H1 (cell line): ENCODE measurements at regions not wholly inside any gene's neighbourhood (a gene's known extent, or its start where the extent isn't known, plus 50 kb on each side); places are given as distances from the start of the nearest gene placed in this dataset.

ENCODE experiments used
- CTCF ChIA-PET: fragments of 300-600 bp; sonication (Branson Sonifier 250); formaldehyde crosslinking; loops from one replicate; lab custom pipeline; 2021; ENCODE audit not compliant: partially characterized antibody; lab: Charles Lee
- POLR2A ChIA-PET: fragments of 300-600 bp; sonication (Branson Sonifier 250); formaldehyde crosslinking; loops from one replicate; lab custom pipeline; 2021; ENCODE audit warnings: inconsistent platforms; ENCODE audit not compliant: partially characterized antibody; lab: Charles Lee
- DNase-seq, 2 experiments: peaks; one replicate each; pipeline versions ENCODE4 v3.0.0 to v3.0.0-alpha.2; 2010 to 2022; ENCODE audit warnings: low spot score in 2 of 2, low read depth in 1 of 2, mixed read lengths in 1 of 2
- FAIRE-seq: peaks from 2 replicates; lab custom pipeline; 2011; peaks lifted over from hg19 to GRCh38; lab: Jason Lieb, UNC
- H2AFZ ChIP-seq: 2 replicates; pipeline ENCODE4 v1.8.1; 2012; ENCODE audit warnings: low read length, inconsistent platforms
- H2AK5ac ChIP-seq: 2 replicates; pipeline ENCODE4 v1.6.1; 2013; ENCODE audit warnings: low read depth, low read length
- H2BK120ac ChIP-seq: replicated peaks from 2 replicates; pipeline ENCODE3; 2013; ENCODE audit warnings: low read depth, low read length, inconsistent platforms
- H2BK12ac ChIP-seq: 2 replicates; pipeline ENCODE4 v1.6.1; 2013; ENCODE audit warnings: low read depth, low read length
- H2BK15ac ChIP-seq: 2 replicates; pipeline ENCODE4 v1.6.1; 2013; ENCODE audit warnings: low read length
- H2BK20ac ChIP-seq: 2 replicates; pipeline ENCODE4 v1.6.1; 2013; ENCODE audit warnings: low read length
- H2BK5ac ChIP-seq: 2 replicates; pipeline ENCODE4 v1.6.1; 2013; ENCODE audit warnings: low read depth, low read length
- H3K14ac ChIP-seq: 2 replicates; pipeline ENCODE4 v1.6.1; 2013; ENCODE audit warnings: inconsistent platforms; ENCODE audit not compliant: insufficient read length
- H3K18ac ChIP-seq: 2 replicates; pipeline ENCODE4 v1.6.1; 2013; ENCODE audit warnings: low read length; ENCODE audit errors: extremely low read depth
- H3K23ac ChIP-seq: 2 replicates; pipeline ENCODE4 v1.6.1; 2013; ENCODE audit warnings: inconsistent platforms; ENCODE audit not compliant: insufficient read length
- H3K23me2 ChIP-seq: 2 replicates; pipeline ENCODE4 v1.6.1; 2013; ENCODE audit warnings: low read depth, low read length
- H3K27ac ChIP-seq: 2 replicates; pipeline ENCODE4 v1.6.1; 2011; ENCODE audit warnings: low read depth, low read length, inconsistent platforms
- H3K27me3 ChIP-seq, 4 experiments: replicated peaks in 1 of 4; 1 replicate in 1 of 4; 2 replicates in 3 of 4; pipeline versions ENCODE4 v1.6.1 to v1.8.1; 2011 to 2013; ENCODE audit warnings: low read length in 3 of 4, mild to moderate bottlenecking in 3 of 4, inconsistent platforms in 2 of 4, mixed read lengths in 2 of 4, moderate library complexity in 1 of 4; ENCODE audit not compliant: control insufficient read depth in 3 of 4, insufficient read depth in 3 of 4; ENCODE audit errors: extremely low read depth in 1 of 4
- H3K36me3 ChIP-seq, 4 experiments: 2 replicates each; pipeline versions ENCODE4 v1.6.1 to v1.8.1; 2011 to 2013; ENCODE audit warnings: mild to moderate bottlenecking in 4 of 4, low read length in 3 of 4, moderate library complexity in 2 of 4, control low read depth in 1 of 4, inconsistent platforms in 1 of 4; ENCODE audit not compliant: insufficient read depth in 4 of 4, control insufficient read depth in 2 of 4
- H3K4ac ChIP-seq: replicated peaks from 2 replicates; pipeline ENCODE3; 2013; ENCODE audit warnings: low read length, low read depth, mixed read lengths, inconsistent platforms; ENCODE audit not compliant: insufficient read length
- H3K4me1 ChIP-seq, 4 experiments: replicated peaks in 1 of 4; 1 replicate in 1 of 4; 2 replicates in 3 of 4; pipeline versions ENCODE4 v1.6.1 to v1.8.1; 2011 to 2013; ENCODE audit warnings: low read length in 3 of 4, inconsistent platforms in 2 of 4, mixed read lengths in 1 of 4; ENCODE audit not compliant: insufficient read depth in 4 of 4, control insufficient read depth in 3 of 4
- H3K4me2 ChIP-seq, 2 experiments: 2 replicates each; pipeline versions ENCODE4 v1.6.1 to v1.8.1; 2011 to 2013; ENCODE audit warnings: low read depth in 2 of 2, low read length in 2 of 2, control low read depth in 1 of 2, inconsistent platforms in 1 of 2, mild to moderate bottlenecking in 1 of 2; ENCODE audit not compliant: insufficient read depth in 1 of 2
- H3K4me3 ChIP-seq, 4 experiments: fragments of 200-600, 300-600 bp in 1 of 4; sonication (generic), shearing (Covaris generic), sonication (Bioruptor Twin) in 1 of 4; 2 replicates each; pipeline versions ENCODE4 v1.5.1 to v1.8.1; 2011 to 2016; ENCODE audit warnings: low read length in 4 of 4, low read depth in 3 of 4, control low read depth in 2 of 4, inconsistent platforms in 2 of 4, mild to moderate bottlenecking in 2 of 4, mixed read lengths in 1 of 4, moderate library complexity in 1 of 4; ENCODE audit not compliant: insufficient read depth in 2 of 4; ENCODE audit errors: extremely low read depth in 1 of 4
- H3K56ac ChIP-seq: replicated peaks from 2 replicates; pipeline ENCODE3; 2013; ENCODE audit warnings: low read depth, mild to moderate bottlenecking, mixed read lengths, low read length, inconsistent platforms; ENCODE audit not compliant: insufficient read length
- H3K79me1 ChIP-seq: 2 replicates; pipeline ENCODE4 v1.6.1; 2013; ENCODE audit warnings: low read depth, low read length, control low read depth
- H3K79me2 ChIP-seq, 2 experiments: 2 replicates each; pipeline versions ENCODE4 v1.6.1 to v1.8.1; 2012 to 2013; ENCODE audit warnings: low read length in 2 of 2, mild to moderate bottlenecking in 2 of 2, inconsistent platforms in 1 of 2; ENCODE audit not compliant: insufficient read depth in 2 of 2, control insufficient read depth in 1 of 2
- H3K9ac ChIP-seq, 4 experiments: replicated peaks in 1 of 4; 1 replicate in 1 of 4; 2 replicates in 3 of 4; pipeline versions ENCODE4 v1.6.1 to v1.8.1; 2011 to 2013; ENCODE audit warnings: low read depth in 3 of 4, low read length in 3 of 4, control low read depth in 2 of 4, mild to moderate bottlenecking in 2 of 4, moderate library complexity in 2 of 4, inconsistent platforms in 1 of 4; ENCODE audit errors: extremely low read depth in 1 of 4
- H3K9me3 ChIP-seq, 2 experiments: 2 replicates each; pipeline versions ENCODE4 v1.6.1 to v1.8.1; 2012 to 2013; ENCODE audit warnings: mild to moderate bottlenecking in 2 of 2, moderate library complexity in 2 of 2, control low read depth in 1 of 2, inconsistent platforms in 1 of 2, low read depth in 1 of 2, low read length in 1 of 2, mixed read lengths in 1 of 2; ENCODE audit not compliant: insufficient read depth in 2 of 2
- H4K20me1 ChIP-seq, 2 experiments: replicated peaks in 1 of 2; 2 replicates each; pipeline versions ENCODE3 to v1.8.1; 2011 to 2013; ENCODE audit warnings: inconsistent platforms in 2 of 2, low read length in 2 of 2, mild to moderate bottlenecking in 1 of 2; ENCODE audit not compliant: insufficient read depth in 2 of 2, control insufficient read depth in 1 of 2
- H4K5ac ChIP-seq: 2 replicates; pipeline ENCODE4 v1.6.1; 2013; ENCODE audit warnings: low read length, low read depth, mixed read lengths, inconsistent platforms; ENCODE audit not compliant: insufficient read length
- H4K8ac ChIP-seq: 2 replicates; pipeline ENCODE4 v1.8.0; 2013; ENCODE audit warnings: mild to moderate bottlenecking, moderate library complexity, low read length, inconsistent platforms; ENCODE audit not compliant: insufficient read depth; ENCODE audit errors: extremely low read depth
- H4K91ac ChIP-seq: replicated peaks from 2 replicates; pipeline ENCODE3; 2013; ENCODE audit warnings: low read length, mixed read lengths, inconsistent platforms; ENCODE audit not compliant: insufficient read length
- BRCA1 ChIP-seq: IDR thresholded peaks from 2 replicates; pipeline ENCODE4 v1.6.1; 2012; ENCODE audit warnings: low read depth, low read length, improper control_type of control experiment
- CBX5 ChIP-seq: fragments of 300-800, 300-1000 bp; sonication (generic); IDR thresholded peaks from 2 replicates; pipeline ENCODE4 v1.7.1; 2016; ENCODE audit warnings: antibody characterized with exemption, low read length, low read depth
- CBX8 ChIP-seq: fragments of 300-800, 300-1000 bp; sonication (generic); IDR thresholded peaks from 2 replicates; pipeline ENCODE4 v1.7.1; 2016; ENCODE audit warnings: low read depth, low read length, borderline replicate concordance
- CHD1 ChIP-seq: IDR thresholded peaks from 2 replicates; pipeline ENCODE4 v1.6.1; 2012; ENCODE audit warnings: low read depth, low read length, improper control_type of control experiment
- GTF2F1 ChIP-seq: IDR thresholded peaks from 2 replicates; pipeline ENCODE4 v1.6.1; 2012; ENCODE audit warnings: low read depth, low read length, improper control_type of control experiment, borderline replicate concordance
- JUN ChIP-seq: IDR thresholded peaks from 2 replicates; pipeline ENCODE4 v1.6.1; 2011; ENCODE audit warnings: low read depth, mild to moderate bottlenecking, improper control_type of control experiment, low read length
- KDM4A ChIP-seq: IDR thresholded peaks from one replicate; pipeline ENCODE4 v1.7.1; 2012; ENCODE audit warnings: low read depth, mild to moderate bottlenecking, moderate library complexity, low read length, inconsistent platforms; ENCODE audit not compliant: severe bottlenecking
- PHF8 ChIP-seq: fragments of 200-600 bp; sonication (generic); conservative IDR thresholded peaks from 2 replicates; pipeline ENCODE4 v1.7.1; 2012; ENCODE audit warnings: low read depth, mild to moderate bottlenecking, inconsistent platforms, low read length, moderate library complexity
- POLR2AphosphoS5 ChIP-seq: IDR thresholded peaks from 2 replicates; pipeline ENCODE4 v1.6.1; 2011; ENCODE audit warnings: low read depth, low read length
- WGBS, 2 experiments: shearing (Covaris generic) in 1 of 2; methylation state at CpG; one replicate each; pipeline versions ENCODE4 v1.1.6 to v1.1.7; 2013 to 2015; ENCODE audit warnings: low lambda C conversion rate in 2 of 2, mixed read lengths in 2 of 2, inconsistent platforms in 1 of 2, low coverage in 1 of 2, missing lambda C conversion rate in 1 of 2; ENCODE audit not compliant: insufficient replicate concordance in 2 of 2, insufficient coverage in 1 of 2, insufficient read length in 1 of 2; ENCODE audit errors: extremely low coverage in 1 of 2, missing lambda C conversion rate in 1 of 2; 5-methylcytosine and 5-hydroxymethylcytosine counted together
- TF ChIP-seq, protein P1 (sequence below): IDR thresholded peaks from 2 replicates; pipeline ENCODE4 v1.6.1; 2011; ENCODE audit warnings: low read length, improper control_type of control experiment
- TF ChIP-seq, protein P2 (sequence below): IDR thresholded peaks from 2 replicates; pipeline ENCODE4 v1.6.1; 2012; ENCODE audit warnings: low read length, inconsistent platforms
- TF ChIP-seq, protein P3 (sequence below): IDR thresholded peaks from 2 replicates; pipeline ENCODE4 v1.6.1; 2012; ENCODE audit warnings: inconsistent platforms

GRCh38 chr13:63011996-63012395 is 1596.3 kb upstream of the PCDH20 start:
- H3K14ac ChIP-seq, result no peak overlapping the region
- no peak overlapping the region for H3K4ac ChIP-seq
- no peak overlapping the region for H2AK5ac ChIP-seq
- H3K9ac ChIP-seq, result no peak overlapping the region
- no peaks in the 10 kb centered on the region for H3K27me3 ChIP-seq
- no peaks in the 10 kb centered on the region for H3K79me1 ChIP-seq
- H3K18ac ChIP-seq, result no peak overlapping the region
- H2BK20ac ChIP-seq, result no peak overlapping the region
- no peak overlapping the region for H2BK12ac ChIP-seq
- H3K36me3 ChIP-seq, result peaks cover 0 to 3% (median 0%) of the 10 kb centered on the region in 4 experiments; a peak in 3 of 8 replicates
- no peak overlapping the region for H3K56ac ChIP-seq
- H3K23ac ChIP-seq, result no peak overlapping the region
- no peak overlapping the region for H4K8ac ChIP-seq
- no peak overlapping the region for H3K27ac ChIP-seq
- H2BK5ac ChIP-seq, result no peak overlapping the region
- H2BK120ac ChIP-seq, result no peak overlapping the region
- H4K5ac ChIP-seq, result no peak overlapping the region
- CTCF ChIA-PET, result no interaction called here
- WGBS, 2 experiments, result 100% methylated on average over 2 of the region's 2 CpGs; no CpG with 5 or more reads in 1 of the 2 experiments
- no peak overlapping the region for H2AFZ ChIP-seq
- H3K4me3 ChIP-seq, result no peak overlapping the region
- H3K79me2 ChIP-seq, result no peaks in the 10 kb centered on the region
- H2BK15ac ChIP-seq, result no peak overlapping the region
- POLR2A ChIA-PET, result no interaction called here
- FAIRE-seq, result no peak
- H3K4me1 ChIP-seq, result no peaks in the 10 kb centered on the region
- no peak overlapping the region for H3K4me2 ChIP-seq
- no peaks in the 10 kb centered on the region for H4K20me1 ChIP-seq
- no peak overlapping the region for H4K91ac ChIP-seq
- H3K9me3 ChIP-seq, result peaks cover 20 to 31% of the 10 kb centered on the region in 2 experiments
- no peaks in the 10 kb centered on the region for H3K23me2 ChIP-seq
- DNase-seq, result no peak
- TF ChIP-seq JUN (no peak), CBX8 (no peak), CHD1 (no peak), POLR2AphosphoS5 (no peak), GTF2F1 (no peak), KDM4A (no peak), CBX5 (no peak), BRCA1 (no peak), PHF8 (no peak)
- TF ChIP-seq, protein P1, sequence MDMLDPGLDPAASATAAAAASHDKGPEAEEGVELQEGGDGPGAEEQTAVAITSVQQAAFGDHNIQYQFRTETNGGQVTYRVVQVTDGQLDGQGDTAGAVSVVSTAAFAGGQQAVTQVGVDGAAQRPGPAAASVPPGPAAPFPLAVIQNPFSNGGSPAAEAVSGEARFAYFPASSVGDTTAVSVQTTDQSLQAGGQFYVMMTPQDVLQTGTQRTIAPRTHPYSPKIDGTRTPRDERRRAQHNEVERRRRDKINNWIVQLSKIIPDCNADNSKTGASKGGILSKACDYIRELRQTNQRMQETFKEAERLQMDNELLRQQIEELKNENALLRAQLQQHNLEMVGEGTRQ, result no peak
- TF ChIP-seq, protein P2, sequence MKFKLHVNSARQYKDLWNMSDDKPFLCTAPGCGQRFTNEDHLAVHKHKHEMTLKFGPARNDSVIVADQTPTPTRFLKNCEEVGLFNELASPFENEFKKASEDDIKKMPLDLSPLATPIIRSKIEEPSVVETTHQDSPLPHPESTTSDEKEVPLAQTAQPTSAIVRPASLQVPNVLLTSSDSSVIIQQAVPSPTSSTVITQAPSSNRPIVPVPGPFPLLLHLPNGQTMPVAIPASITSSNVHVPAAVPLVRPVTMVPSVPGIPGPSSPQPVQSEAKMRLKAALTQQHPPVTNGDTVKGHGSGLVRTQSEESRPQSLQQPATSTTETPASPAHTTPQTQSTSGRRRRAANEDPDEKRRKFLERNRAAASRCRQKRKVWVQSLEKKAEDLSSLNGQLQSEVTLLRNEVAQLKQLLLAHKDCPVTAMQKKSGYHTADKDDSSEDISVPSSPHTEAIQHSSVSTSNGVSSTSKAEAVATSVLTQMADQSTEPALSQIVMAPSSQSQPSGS, result no peak
- TF ChIP-seq, protein P3, sequence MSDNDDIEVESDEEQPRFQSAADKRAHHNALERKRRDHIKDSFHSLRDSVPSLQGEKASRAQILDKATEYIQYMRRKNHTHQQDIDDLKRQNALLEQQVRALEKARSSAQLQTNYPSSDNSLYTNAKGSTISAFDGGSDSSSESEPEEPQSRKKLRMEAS, result no peak
